ENCODE measurements at regions not wholly inside any gene's neighbourhood (a gene's known extent, or its start where the extent isn't known, plus 50 kb on each side); places are given as distances from the start of the nearest gene placed in this dataset.
A peak's percentile ranks its signal among the peaks of the same experiment; 100 is the strongest.

DNA sequence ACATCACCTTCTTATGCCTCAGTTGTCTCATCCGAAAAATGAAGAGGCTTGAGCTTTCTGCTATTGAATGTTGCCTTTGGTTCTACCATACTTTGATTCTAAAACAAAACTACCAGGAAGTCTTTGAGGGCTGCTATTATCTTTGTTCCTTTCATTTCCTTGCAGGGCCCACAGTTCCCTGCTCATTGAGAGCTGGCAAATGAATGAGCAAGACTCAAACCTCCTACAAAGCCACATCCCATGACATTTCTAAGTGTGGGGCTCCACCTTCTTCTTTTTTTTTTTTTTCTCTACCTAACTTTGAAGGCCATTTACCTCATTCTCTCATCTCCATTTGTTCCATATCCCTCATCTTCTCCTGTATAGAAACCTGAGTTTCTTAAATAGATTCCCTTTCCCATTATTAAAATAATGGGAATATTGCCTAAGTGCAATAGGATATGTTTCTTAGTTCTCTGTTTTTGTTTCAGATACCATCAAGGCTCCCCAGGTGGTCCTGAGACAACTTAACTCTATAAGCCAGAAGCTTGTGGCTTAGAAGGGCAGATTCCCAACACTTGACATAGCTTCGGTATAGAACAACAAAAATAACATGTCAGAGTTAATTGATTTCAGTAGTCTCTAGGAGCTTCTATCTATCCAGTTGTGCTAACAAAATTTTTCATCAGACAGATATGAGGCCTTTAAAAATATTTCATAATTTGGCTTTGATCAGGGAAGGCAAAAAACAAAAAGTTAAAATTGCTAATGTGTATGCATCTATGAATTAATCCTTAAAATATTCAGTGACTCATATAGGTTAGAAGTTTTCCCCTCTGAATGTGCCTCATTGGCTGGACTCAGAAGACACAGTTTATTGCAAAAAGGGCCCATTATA is 951.6 kb downstream of the TUSC7 start:
- DNase-seq, result no peak
- no peak overlapping the region for H3K9ac ChIP-seq (ENCODE audit: insufficient read depth in 1 of 2, low read length in 2 of 2)
- no peak for ATAC-seq (ENCODE audit: insufficient read depth, low FRiP score)
- TF ChIP-seq, protein P1, sequence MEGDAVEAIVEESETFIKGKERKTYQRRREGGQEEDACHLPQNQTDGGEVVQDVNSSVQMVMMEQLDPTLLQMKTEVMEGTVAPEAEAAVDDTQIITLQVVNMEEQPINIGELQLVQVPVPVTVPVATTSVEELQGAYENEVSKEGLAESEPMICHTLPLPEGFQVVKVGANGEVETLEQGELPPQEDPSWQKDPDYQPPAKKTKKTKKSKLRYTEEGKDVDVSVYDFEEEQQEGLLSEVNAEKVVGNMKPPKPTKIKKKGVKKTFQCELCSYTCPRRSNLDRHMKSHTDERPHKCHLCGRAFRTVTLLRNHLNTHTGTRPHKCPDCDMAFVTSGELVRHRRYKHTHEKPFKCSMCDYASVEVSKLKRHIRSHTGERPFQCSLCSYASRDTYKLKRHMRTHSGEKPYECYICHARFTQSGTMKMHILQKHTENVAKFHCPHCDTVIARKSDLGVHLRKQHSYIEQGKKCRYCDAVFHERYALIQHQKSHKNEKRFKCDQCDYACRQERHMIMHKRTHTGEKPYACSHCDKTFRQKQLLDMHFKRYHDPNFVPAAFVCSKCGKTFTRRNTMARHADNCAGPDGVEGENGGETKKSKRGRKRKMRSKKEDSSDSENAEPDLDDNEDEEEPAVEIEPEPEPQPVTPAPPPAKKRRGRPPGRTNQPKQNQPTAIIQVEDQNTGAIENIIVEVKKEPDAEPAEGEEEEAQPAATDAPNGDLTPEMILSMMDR (IDR thresholded peaks at IDR 0.05; ENCODE audit: control extremely low read depth, extremely low read depth), result no peak
- H3K4me3 ChIP-seq, result no peak overlapping the region
- 79 to 81% methylated on average over 2 of the region's 2 CpGs for WGBS, 2 donors
- no peaks in the 10 kb centered on the region for H3K4me1 ChIP-seq (ENCODE audit: control insufficient read depth in 5 of 5, insufficient read depth in 5 of 5, low read length in 5 of 5)
- no peak overlapping the region for H3K27ac ChIP-seq (ENCODE audit: low read depth in 1 of 2, low read length in 1 of 2)
- H3K36me3 ChIP-seq (ENCODE audit: control insufficient read depth in 4 of 4, insufficient read depth in 4 of 4, low read length in 4 of 4), result no peaks in the 10 kb centered on the region
- no peaks in the 10 kb centered on the region for H3K9me3 ChIP-seq (ENCODE audit: control insufficient read depth in 4 of 4, insufficient read depth in 3 of 4, low read length in 3 of 4)
- H3K27me3 ChIP-seq (ENCODE audit: control insufficient read depth in 3 of 3, insufficient read depth in 3 of 3, low read length in 2 of 3), result no peaks in the 10 kb centered on the region

DNA sequence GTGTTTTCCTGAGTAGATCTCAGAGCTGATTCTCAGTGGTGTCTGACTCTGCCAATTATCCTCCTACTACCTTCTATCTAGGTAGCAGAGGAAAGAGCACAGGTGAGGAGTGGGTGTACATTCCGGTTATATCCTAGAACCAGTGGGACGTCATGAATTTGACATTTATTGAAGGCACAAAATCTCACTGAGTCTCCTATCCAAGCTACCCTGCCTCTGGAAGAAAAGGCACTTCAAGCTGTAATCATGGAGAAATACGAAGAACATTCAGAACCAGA is 952.2 kb downstream of the TUSC7 start:
- no peaks in the 10 kb centered on the region for H3K9me3 ChIP-seq (ENCODE audit: control insufficient read depth in 4 of 4, insufficient read depth in 3 of 4, low read length in 3 of 4)
- H3K4me1 ChIP-seq (ENCODE audit: control insufficient read depth in 5 of 5, insufficient read depth in 5 of 5, low read length in 5 of 5), result no peaks in the 10 kb centered on the region
- no peak for DNase-seq
- WGBS, 2 donors, result 88 to 96% methylated on average over 3 of the region's 3 CpGs
- H3K36me3 ChIP-seq (ENCODE audit: control insufficient read depth in 4 of 4, insufficient read depth in 4 of 4, low read length in 4 of 4), result no peaks in the 10 kb centered on the region
- H3K9ac ChIP-seq (ENCODE audit: insufficient read depth in 1 of 2, low read length in 2 of 2), result no peak overlapping the region
- TF ChIP-seq, protein P1 (IDR thresholded peaks at IDR 0.05; ENCODE audit: control extremely low read depth, extremely low read depth), result no peak
- H3K27ac ChIP-seq (ENCODE audit: low read depth in 1 of 2, low read length in 1 of 2), result no peak overlapping the region
- H3K27me3 ChIP-seq (ENCODE audit: control insufficient read depth in 3 of 3, insufficient read depth in 3 of 3, low read length in 2 of 3), result no peaks in the 10 kb centered on the region
- H3K4me3 ChIP-seq, result no peak overlapping the region
- ATAC-seq (ENCODE audit: insufficient read depth, low FRiP score), result no peak

DNA sequence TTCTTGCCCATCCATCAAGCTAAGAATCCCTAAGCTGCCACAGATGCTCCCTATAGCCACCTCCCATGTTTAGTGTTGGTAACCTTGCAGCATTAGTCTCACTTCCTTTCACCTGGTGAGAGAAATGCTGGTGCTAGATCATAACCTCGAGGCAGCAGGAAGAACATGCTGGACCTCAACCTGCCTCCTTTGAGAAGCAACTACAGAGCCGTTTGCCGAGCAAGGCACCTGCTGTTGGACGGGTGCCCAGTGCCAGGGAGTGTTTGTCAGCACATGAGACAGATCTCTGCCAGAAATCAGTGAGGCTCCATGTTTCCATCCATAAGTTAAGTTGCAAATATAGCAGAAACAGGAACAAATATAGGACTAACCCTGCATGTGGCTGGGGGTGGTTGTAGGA is 955.7 kb downstream of the TUSC7 start:
- TF ChIP-seq, protein P1 (IDR thresholded peaks at IDR 0.05; ENCODE audit: control extremely low read depth, extremely low read depth), result no peak
- ATAC-seq (ENCODE audit: insufficient read depth, low FRiP score) (no peak), DNase-seq (peak in 1 of 3 donors; percentile 10)
- WGBS, 2 donors, result 34 to 61% methylated on average over 4 of the region's 4 CpGs
- no peaks in the 10 kb centered on the region for H3K9me3 ChIP-seq (ENCODE audit: control insufficient read depth in 4 of 4, insufficient read depth in 3 of 4, low read length in 3 of 4)
- no peak overlapping the region for H3K9ac ChIP-seq (ENCODE audit: insufficient read depth in 1 of 2, low read length in 2 of 2)
- H3K27ac ChIP-seq (ENCODE audit: low read depth in 1 of 2, low read length in 1 of 2), result no peak overlapping the region
- no peaks in the 10 kb centered on the region for H3K27me3 ChIP-seq (ENCODE audit: control insufficient read depth in 3 of 3, insufficient read depth in 3 of 3, low read length in 2 of 3)
- no peak overlapping the region for H3K4me3 ChIP-seq
- no peaks in the 10 kb centered on the region for H3K4me1 ChIP-seq (ENCODE audit: control insufficient read depth in 5 of 5, insufficient read depth in 5 of 5, low read length in 5 of 5)
- no peaks in the 10 kb centered on the region for H3K36me3 ChIP-seq (ENCODE audit: control insufficient read depth in 4 of 4, insufficient read depth in 4 of 4, low read length in 4 of 4)

DNA sequence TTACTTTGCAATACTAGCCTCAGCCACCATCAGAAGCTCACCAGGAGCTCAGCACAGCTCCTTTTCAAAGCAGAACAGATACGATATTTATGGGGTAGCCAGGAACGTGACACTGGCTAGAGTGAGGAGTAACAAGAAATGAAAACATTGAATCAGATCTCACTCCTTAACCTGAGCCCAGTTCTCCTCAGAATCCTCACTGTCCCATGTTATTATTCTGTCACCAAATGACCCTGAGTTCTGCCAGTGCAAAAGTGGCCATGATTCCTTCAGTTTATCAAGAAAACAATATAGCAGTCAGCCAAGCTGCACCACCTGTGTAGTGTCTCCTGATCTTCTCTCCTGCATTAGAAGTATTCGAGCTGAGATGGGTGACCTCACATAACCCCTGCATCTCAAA is 956.7 kb downstream of the TUSC7 start:
- Histone ChIP-seq H3K4me1 (ENCODE audit: control insufficient read depth in 5 of 5, insufficient read depth in 5 of 5, low read length in 5 of 5) (no peaks in the 10 kb centered on the region), H3K27ac (ENCODE audit: low read depth in 1 of 2, low read length in 1 of 2) (no peak overlapping the region), H3K9ac (ENCODE audit: insufficient read depth in 1 of 2, low read length in 2 of 2) (no peak overlapping the region), H3K9me3 (ENCODE audit: control insufficient read depth in 4 of 4, insufficient read depth in 3 of 4, low read length in 3 of 4) (no peaks in the 10 kb centered on the region), H3K27me3 (ENCODE audit: control insufficient read depth in 3 of 3, insufficient read depth in 3 of 3, low read length in 2 of 3) (no peaks in the 10 kb centered on the region), H3K4me3 (no peak overlapping the region), H3K36me3 (ENCODE audit: control insufficient read depth in 4 of 4, insufficient read depth in 4 of 4, low read length in 4 of 4) (no peaks in the 10 kb centered on the region)
- TF ChIP-seq, protein P1 (IDR thresholded peaks at IDR 0.05; ENCODE audit: control extremely low read depth, extremely low read depth), result no peak
- 29 to 35% methylated on average over 3 of the region's 3 CpGs for WGBS, 2 donors
- ATAC-seq (ENCODE audit: insufficient read depth, low FRiP score) (no peak), DNase-seq (no peak)
